ENCODE measurements at regions not wholly inside any gene's neighbourhood (a gene's known extent, or its start where the extent isn't known, plus 50 kb on each side); places are given as distances from the start of the nearest gene placed in this dataset.

- no peak for TF ChIP-seq CTCF (IDR thresholded peaks at IDR 0.05)
- no peak for TF ChIP-seq EZH2 (IDR thresholded peaks at IDR 0.05)
- TF ChIP-seq EZH2phosphoT487 (IDR thresholded peaks at IDR 0.05) = no peak
These were observed 236.2 kb upstream of the MAGEB16 start for GRCh38 chrX:35561985-35562384.
